H9 (cell line): ENCODE measurements at regions not wholly inside any gene's neighbourhood (a gene's known extent, or its start where the extent isn't known, plus 50 kb on each side); places are given as distances from the start of the nearest gene placed in this dataset.

ENCODE experiments used
- DNase-seq: peaks from one replicate; pipeline ENCODE4 v3.0.0-alpha.2; 2017
- H2AFZ ChIP-seq: one replicate; pipeline ENCODE4 v1.6.1; 2013; ENCODE audit warnings: mild to moderate bottlenecking, low read length, control low read depth, moderate library complexity
- H2AK5ac ChIP-seq: 2 replicates; pipeline ENCODE4 v1.6.1; 2013; ENCODE audit warnings: low read length, control low read depth, mixed read lengths; ENCODE audit not compliant: insufficient read length
- H2BK120ac ChIP-seq: one replicate; pipeline ENCODE4 v1.6.1; 2013; ENCODE audit warnings: low read depth, mild to moderate bottlenecking, low read length, control low read depth, inconsistent platforms; ENCODE audit not compliant: poor library complexity, severe bottlenecking
- H2BK12ac ChIP-seq: 2 replicates; pipeline ENCODE4 v1.6.1; 2013; ENCODE audit warnings: low read length, control low read depth, mixed read lengths, low read depth; ENCODE audit not compliant: insufficient read length
- H2BK15ac ChIP-seq: 2 replicates; pipeline ENCODE4 v1.6.1; 2013; ENCODE audit warnings: low read depth, low read length, control low read depth
- H2BK20ac ChIP-seq: one replicate; pipeline ENCODE4 v1.6.1; 2013; ENCODE audit warnings: low read depth, mild to moderate bottlenecking, low read length, control low read depth, inconsistent platforms; ENCODE audit not compliant: poor library complexity, severe bottlenecking
- H2BK5ac ChIP-seq: 2 replicates; pipeline ENCODE4 v1.6.1; 2013; ENCODE audit warnings: low read length, control low read depth, mixed read lengths; ENCODE audit not compliant: insufficient read length
- H3K14ac ChIP-seq: 2 replicates; pipeline ENCODE4 v1.6.1; 2013; ENCODE audit warnings: low read length, control low read depth; ENCODE audit not compliant: insufficient read depth
- H3K18ac ChIP-seq: 2 replicates; pipeline ENCODE4 v1.6.1; 2013; ENCODE audit warnings: low read depth, mild to moderate bottlenecking, mixed read lengths, low read length, control low read depth; ENCODE audit not compliant: insufficient read length
- H3K23ac ChIP-seq: 2 replicates; pipeline ENCODE4 v1.6.1; 2013; ENCODE audit warnings: low read length, control low read depth, mixed read lengths, low read depth; ENCODE audit not compliant: insufficient read length
- H3K23me2 ChIP-seq: 2 replicates; pipeline ENCODE4 v1.6.1; 2013; ENCODE audit warnings: low read depth, mild to moderate bottlenecking, mixed read lengths, low read length, control low read depth; ENCODE audit not compliant: insufficient read length, poor library complexity, severe bottlenecking
- H3K27ac ChIP-seq: 2 replicates; pipeline ENCODE4 v1.5.1; 2013; ENCODE audit warnings: low read length, control low read depth, mixed read lengths, low read depth; ENCODE audit not compliant: insufficient read length
- H3K27me3 ChIP-seq: 2 replicates; pipeline ENCODE4 v1.6.1; 2013; ENCODE audit warnings: low read length, control low read depth, inconsistent platforms; ENCODE audit not compliant: insufficient read depth
- H3K4ac ChIP-seq: 2 replicates; pipeline ENCODE4 v1.6.1; 2013; ENCODE audit warnings: low read depth, mild to moderate bottlenecking, control low read depth, inconsistent platforms, low read length, moderate library complexity
- H3K4me1 ChIP-seq: 2 replicates; pipeline ENCODE4 v1.6.1; 2013; ENCODE audit warnings: low read length, control low read depth, inconsistent platforms; ENCODE audit not compliant: insufficient read depth
- H3K4me2 ChIP-seq: 2 replicates; pipeline ENCODE4 v1.6.1; 2013; ENCODE audit warnings: low read length, control low read depth, mixed read lengths; ENCODE audit not compliant: insufficient read length, insufficient read depth
- H3K56ac ChIP-seq: 2 replicates; pipeline ENCODE4 v1.6.1; 2013; ENCODE audit warnings: low read depth, mild to moderate bottlenecking, mixed read lengths, low read length, control low read depth; ENCODE audit not compliant: insufficient read length
- H3K79me1 ChIP-seq: 2 replicates; pipeline ENCODE4 v1.6.1; 2013; ENCODE audit warnings: low read depth, mild to moderate bottlenecking, moderate library complexity, low read length, control low read depth, inconsistent platforms; ENCODE audit not compliant: insufficient read depth, poor library complexity, severe bottlenecking
- H3K79me2 ChIP-seq: 2 replicates; pipeline ENCODE4 v1.6.1; 2013; ENCODE audit warnings: low read length, control low read depth, inconsistent platforms; ENCODE audit not compliant: insufficient read depth
- H3K9ac ChIP-seq: 2 replicates; pipeline ENCODE4 v1.6.1; 2013; ENCODE audit warnings: low read length, control low read depth, mixed read lengths; ENCODE audit not compliant: insufficient read length; ENCODE audit errors: extremely low read depth
- H3K9me3 ChIP-seq: one replicate; pipeline ENCODE4 v1.6.1; 2013; ENCODE audit warnings: low read depth, low read length, inconsistent platforms; ENCODE audit not compliant: control insufficient read depth
- H3T11ph ChIP-seq: one replicate; pipeline ENCODE4 v1.6.1; 2013; ENCODE audit warnings: mild to moderate bottlenecking, low read length, control low read depth, inconsistent platforms
- H4K20me1 ChIP-seq: one replicate; pipeline ENCODE4 v1.6.1; 2013; ENCODE audit not compliant: control insufficient read depth, insufficient read length, insufficient read depth
- H4K5ac ChIP-seq: 2 replicates; pipeline ENCODE4 v1.6.1; 2013; ENCODE audit warnings: low read depth, mild to moderate bottlenecking, mixed read lengths, low read length, control low read depth; ENCODE audit not compliant: insufficient read length
- H4K8ac ChIP-seq: replicated peaks from 2 replicates; pipeline ENCODE4 v1.6.1; 2013; ENCODE audit warnings: low read length, control low read depth, mixed read lengths, low read depth; ENCODE audit not compliant: insufficient read length
- H4K91ac ChIP-seq: 2 replicates; pipeline ENCODE4 v1.6.1; 2013; ENCODE audit warnings: low read depth, mild to moderate bottlenecking, moderate library complexity, mixed read lengths, low read length, control low read depth; ENCODE audit not compliant: insufficient read length
- H3K27ac Mint-ChIP-seq, 3 experiments: 2 replicates in 2 of 3; 3 replicates in 1 of 3; pipeline ENCODE4 v1.8.0; 2020 to 2021; ENCODE audit warnings: mixed read lengths in 3 of 3, mild to moderate bottlenecking in 1 of 3, moderate library complexity in 1 of 3
- H3K27me3 Mint-ChIP-seq: 2 replicates; pipeline ENCODE4 v1.8.0; 2021; ENCODE audit warnings: low read depth, mild to moderate bottlenecking, moderate library complexity, mixed read lengths
- H3K36me3 Mint-ChIP-seq, 3 experiments: 2 replicates in 2 of 3; 3 replicates in 1 of 3; pipeline ENCODE4 v1.8.0; 2020 to 2021; ENCODE audit warnings: low read depth in 3 of 3, mixed read lengths in 3 of 3; ENCODE audit not compliant: insufficient read depth in 1 of 3
- H3K4me1 Mint-ChIP-seq, 2 experiments: 2 replicates each; pipeline ENCODE4 v1.8.0; 2020; ENCODE audit warnings: mixed read lengths in 2 of 2
- H3K4me3 Mint-ChIP-seq, 2 experiments: 2 replicates in 1 of 2; 3 replicates in 1 of 2; pipeline ENCODE4 v1.8.0; 2020 to 2021; ENCODE audit warnings: mild to moderate bottlenecking in 2 of 2, mixed read lengths in 2 of 2, moderate library complexity in 1 of 2
- H3K9me3 Mint-ChIP-seq, 2 experiments: 2 replicates in 1 of 2; 3 replicates in 1 of 2; pipeline ENCODE4 v1.8.0; 2020; ENCODE audit warnings: mild to moderate bottlenecking in 2 of 2, mixed read lengths in 2 of 2, moderate library complexity in 1 of 2
- CTCF ChIP-seq: fragments of 200-600 bp; sonication (generic); conservative IDR thresholded peaks from 3 replicates; pipeline ENCODE4 v1.8.0; 2021; ENCODE audit warnings: antibody characterized with exemption, mild to moderate bottlenecking
- WGBS: extraction: QIAGEN DNeasy Blood & Tissue Kit; methylation state at CpG from one replicate; pipeline ENCODE4 v1.1.7; 2013; ENCODE audit warnings: missing lambda C conversion rate, low lambda C conversion rate, mixed read lengths; ENCODE audit not compliant: insufficient read length; ENCODE audit errors: extremely low coverage; 5-methylcytosine and 5-hydroxymethylcytosine counted together

GRCh38 chr1:209517681-209518050, 65.8 kb upstream of the CAMK1G start:
- no peak for TF ChIP-seq CTCF
- no peaks in the 10 kb centered on the region for H3K4me1 ChIP-seq
- H3K79me1 ChIP-seq, result no peaks in the 10 kb centered on the region
- DNase-seq, result no peak
- Mint-ChIP-seq H3K4me1 (peaks cover 5 to 12% of the 10 kb centered on the region in 2 experiments), H3K9me3 (no peaks in the 10 kb centered on the region), H3K36me3 (no peaks in the 10 kb centered on the region; a peak in 1 of 7 replicates), H3K4me3 (no peak overlapping the region), H3K27me3 (peaks cover 4% of the 10 kb centered on the region; the same call in 1 of the 2 replicates), H3K27ac (no peak overlapping the region)
- no peak overlapping the region for H3K23ac ChIP-seq
- no peak overlapping the region for H4K5ac ChIP-seq
- no peak overlapping the region for H2BK5ac ChIP-seq
- H3K4ac ChIP-seq, result no peak overlapping the region
- H2BK12ac ChIP-seq, result no peak overlapping the region
- H3K79me2 ChIP-seq, result no peaks in the 10 kb centered on the region
- no peak overlapping the region for H2BK15ac ChIP-seq
- no peak overlapping the region for H3T11ph ChIP-seq
- H2BK20ac ChIP-seq, result no peak overlapping the region
- no peak overlapping the region for H3K9ac ChIP-seq
- H4K8ac ChIP-seq, result no peak overlapping the region
- no peak overlapping the region for H3K4me2 ChIP-seq
- no peak overlapping the region for H3K27ac ChIP-seq
- no peaks in the 10 kb centered on the region for H3K27me3 ChIP-seq
- no peaks in the 10 kb centered on the region for H3K9me3 ChIP-seq
- H2AFZ ChIP-seq, result no peak overlapping the region
- no peak overlapping the region for H2AK5ac ChIP-seq
- H4K91ac ChIP-seq, result no peak overlapping the region
- H3K18ac ChIP-seq, result no peak overlapping the region
- H2BK120ac ChIP-seq, result no peak overlapping the region
- H4K20me1 ChIP-seq, result no peaks in the 10 kb centered on the region
- no CpG with 5 or more reads among the region's 2 CpGs for WGBS
- H3K23me2 ChIP-seq, result no peaks in the 10 kb centered on the region
- H3K14ac ChIP-seq, result no peak overlapping the region
- H3K56ac ChIP-seq, result no peak overlapping the region
